ENCODE measurements at regions not wholly inside any gene's neighbourhood (a gene's known extent, or its start where the extent isn't known, plus 50 kb on each side); places are given as distances from the start of the nearest gene placed in this dataset.

- peaks cover 6% of the 10 kb centered on the region for H3K4me1 Mint-ChIP-seq (ENCODE audit: low read depth)
- peaks cover 14% of the 10 kb centered on the region for H3K27me3 Mint-ChIP-seq (ENCODE audit: low read depth)
- ATAC-seq (replicated peaks in 1 of 2) = no peak
- no peaks in the 10 kb centered on the region for H3K36me3 Mint-ChIP-seq (ENCODE audit: insufficient read depth in 2 of 2)
- no peak overlapping the region for H3K4me3 Mint-ChIP-seq
- H3K27ac Mint-ChIP-seq = no peak overlapping the region
- H3K9me3 Mint-ChIP-seq = no peaks in the 10 kb centered on the region
- DNase-seq = no peak
These were observed 54.2 kb upstream of the PMFBP1 start for GRCh38 chr16:72226136-72226535.

DNA sequence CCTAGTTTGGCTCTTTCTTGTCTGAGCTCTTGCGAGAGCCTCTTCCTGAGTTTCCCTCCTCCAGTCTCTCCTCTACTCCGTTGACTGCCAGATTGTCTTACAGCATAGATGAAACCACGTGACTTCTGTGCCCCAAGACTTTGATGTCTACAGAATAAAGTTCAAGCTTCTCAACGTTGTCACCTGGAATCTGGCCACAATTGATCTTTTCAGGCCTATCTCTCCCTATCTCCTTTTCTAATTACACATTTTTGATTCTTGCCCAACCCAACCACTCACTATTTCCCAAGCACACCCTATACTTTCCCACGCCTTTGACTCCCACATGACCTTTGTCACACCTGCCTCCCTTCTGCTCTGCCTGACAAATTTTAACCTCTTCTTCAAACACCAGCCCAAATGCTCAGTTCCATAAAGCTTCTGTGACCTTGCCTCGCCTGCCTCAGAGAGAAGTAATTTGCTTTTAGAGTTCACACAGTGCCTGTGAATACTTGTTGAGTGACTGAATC, 52.4 kb upstream of the PMFBP1 start:
- Mint-ChIP-seq H3K27me3 (ENCODE audit: low read depth) (peaks cover 7% of the 10 kb centered on the region), H3K27ac (no peak overlapping the region), H3K36me3 (ENCODE audit: insufficient read depth in 2 of 2) (no peaks in the 10 kb centered on the region), H3K4me1 (ENCODE audit: low read depth) (peaks cover 6% of the 10 kb centered on the region), H3K9me3 (no peaks in the 10 kb centered on the region), H3K4me3 (no peak overlapping the region)
- ATAC-seq (replicated peaks in 1 of 2) (no peak), DNase-seq (no peak)

DNA sequence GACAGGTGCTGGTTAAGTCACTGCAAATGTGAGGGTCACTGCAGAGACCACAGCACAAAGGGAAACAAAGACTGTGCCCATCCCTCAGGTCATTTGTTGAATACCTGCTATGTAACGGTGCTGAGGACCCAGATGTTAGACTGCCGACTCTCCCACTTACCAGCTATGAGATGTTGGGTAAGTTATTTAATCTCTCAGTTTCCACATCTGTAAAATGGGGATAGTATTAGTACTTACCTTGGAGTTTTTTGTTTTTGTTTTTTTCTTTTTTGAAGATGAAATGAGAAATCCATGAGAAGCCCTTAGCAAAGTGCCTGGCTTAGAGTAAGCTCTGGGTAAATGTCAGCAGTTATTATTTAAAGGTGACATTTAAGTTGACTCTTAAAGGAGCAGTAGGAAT, 50.5 kb upstream of the PMFBP1 start:
- no peaks in the 10 kb centered on the region for H3K36me3 Mint-ChIP-seq (ENCODE audit: insufficient read depth in 2 of 2)
- no peaks in the 10 kb centered on the region for H3K9me3 Mint-ChIP-seq
- no peak for ATAC-seq (replicated peaks in 1 of 2)
- H3K4me3 Mint-ChIP-seq = no peak overlapping the region
- peaks cover 7% of the 10 kb centered on the region for H3K27me3 Mint-ChIP-seq (ENCODE audit: low read depth)
- no peak for DNase-seq
- peaks cover 6% of the 10 kb centered on the region for H3K4me1 Mint-ChIP-seq (ENCODE audit: low read depth)
- H3K27ac Mint-ChIP-seq = no peak overlapping the region

Measured in activated T-cell treated with anti-CD3 and anti-CD28 coated beads, Interleukin-2, amount 50 U/mL, for 72 hours (primary cell).